Astrocyte (in vitro differentiated cells and primary cell): ENCODE measurements at regions not wholly inside any gene's neighbourhood (a gene's known extent, or its start where the extent isn't known, plus 50 kb on each side); places are given as distances from the start of the nearest gene placed in this dataset.

Source experiments
- EZH2 ChIP-seq: IDR thresholded peaks from 2 replicates; pipeline ENCODE4 v1.6.1; 2012; ENCODE audit warnings: mild to moderate bottlenecking, low read length, inconsistent platforms; ENCODE audit not compliant: insufficient read depth
- TF ChIP-seq, protein P1 (sequence below): IDR thresholded peaks from 2 replicates; pipeline ENCODE4 v1.5.1; 2011; ENCODE audit warnings: low read depth, mild to moderate bottlenecking, inconsistent platforms, low read length, moderate library complexity; ENCODE audit not compliant: insufficient read depth

DNA sequence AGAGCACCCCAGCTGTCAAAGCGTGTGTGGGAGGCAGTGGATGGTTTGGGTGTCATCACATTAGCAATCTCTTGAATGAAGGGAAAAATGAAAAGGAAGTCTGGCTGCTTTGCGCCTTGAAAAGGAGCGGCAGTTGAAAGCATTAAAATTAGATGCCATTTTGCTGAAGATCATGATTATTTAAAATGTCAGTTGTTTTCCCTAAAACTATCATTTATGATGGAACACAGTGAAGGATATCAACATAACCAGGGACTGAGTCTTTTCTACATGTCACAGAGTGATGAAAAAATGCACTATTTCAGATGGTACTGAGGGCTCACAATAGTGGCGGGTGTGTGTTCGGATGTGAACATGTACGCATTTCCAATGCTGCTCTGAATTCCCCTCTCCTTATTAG is 450.2 kb upstream of the CPEB2 start:
- TF ChIP-seq, protein P1, sequence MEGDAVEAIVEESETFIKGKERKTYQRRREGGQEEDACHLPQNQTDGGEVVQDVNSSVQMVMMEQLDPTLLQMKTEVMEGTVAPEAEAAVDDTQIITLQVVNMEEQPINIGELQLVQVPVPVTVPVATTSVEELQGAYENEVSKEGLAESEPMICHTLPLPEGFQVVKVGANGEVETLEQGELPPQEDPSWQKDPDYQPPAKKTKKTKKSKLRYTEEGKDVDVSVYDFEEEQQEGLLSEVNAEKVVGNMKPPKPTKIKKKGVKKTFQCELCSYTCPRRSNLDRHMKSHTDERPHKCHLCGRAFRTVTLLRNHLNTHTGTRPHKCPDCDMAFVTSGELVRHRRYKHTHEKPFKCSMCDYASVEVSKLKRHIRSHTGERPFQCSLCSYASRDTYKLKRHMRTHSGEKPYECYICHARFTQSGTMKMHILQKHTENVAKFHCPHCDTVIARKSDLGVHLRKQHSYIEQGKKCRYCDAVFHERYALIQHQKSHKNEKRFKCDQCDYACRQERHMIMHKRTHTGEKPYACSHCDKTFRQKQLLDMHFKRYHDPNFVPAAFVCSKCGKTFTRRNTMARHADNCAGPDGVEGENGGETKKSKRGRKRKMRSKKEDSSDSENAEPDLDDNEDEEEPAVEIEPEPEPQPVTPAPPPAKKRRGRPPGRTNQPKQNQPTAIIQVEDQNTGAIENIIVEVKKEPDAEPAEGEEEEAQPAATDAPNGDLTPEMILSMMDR: no peak
- TF ChIP-seq EZH2: no peak
